ENCODE measurements at regions not wholly inside any gene's neighbourhood (a gene's known extent, or its start where the extent isn't known, plus 50 kb on each side); places are given as distances from the start of the nearest gene placed in this dataset.
A peak's percentile ranks its signal among the peaks of the same experiment; 100 is the strongest.

DNA sequence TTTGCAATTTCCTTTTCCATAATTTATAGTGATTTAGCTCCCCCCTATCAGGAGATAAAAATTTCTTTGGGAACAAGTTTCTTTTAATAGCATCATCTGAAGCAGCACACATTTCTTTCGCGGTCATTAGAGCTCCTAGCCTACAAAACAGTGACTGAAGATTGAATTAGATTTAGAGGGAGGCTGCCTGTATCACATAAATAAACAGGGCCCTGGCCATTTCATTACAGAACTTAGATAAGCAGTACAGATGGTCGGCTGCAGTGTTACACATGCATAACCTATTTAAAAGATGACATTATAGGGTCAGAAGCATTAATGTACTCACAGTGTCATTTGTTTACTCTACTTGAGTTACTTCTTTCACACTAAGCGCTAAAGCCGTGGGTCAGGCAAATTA is 81.4 kb upstream of the SLC25A26 start:
- H3K9me3 ChIP-seq (replicated peaks), result no peaks in the 10 kb centered on the region
- no peaks in the 10 kb centered on the region for H3K36me3 ChIP-seq
- H3K27ac ChIP-seq (replicated peaks), result peak overlapping the region; percentile 47
- TF ChIP-seq, protein P1, sequence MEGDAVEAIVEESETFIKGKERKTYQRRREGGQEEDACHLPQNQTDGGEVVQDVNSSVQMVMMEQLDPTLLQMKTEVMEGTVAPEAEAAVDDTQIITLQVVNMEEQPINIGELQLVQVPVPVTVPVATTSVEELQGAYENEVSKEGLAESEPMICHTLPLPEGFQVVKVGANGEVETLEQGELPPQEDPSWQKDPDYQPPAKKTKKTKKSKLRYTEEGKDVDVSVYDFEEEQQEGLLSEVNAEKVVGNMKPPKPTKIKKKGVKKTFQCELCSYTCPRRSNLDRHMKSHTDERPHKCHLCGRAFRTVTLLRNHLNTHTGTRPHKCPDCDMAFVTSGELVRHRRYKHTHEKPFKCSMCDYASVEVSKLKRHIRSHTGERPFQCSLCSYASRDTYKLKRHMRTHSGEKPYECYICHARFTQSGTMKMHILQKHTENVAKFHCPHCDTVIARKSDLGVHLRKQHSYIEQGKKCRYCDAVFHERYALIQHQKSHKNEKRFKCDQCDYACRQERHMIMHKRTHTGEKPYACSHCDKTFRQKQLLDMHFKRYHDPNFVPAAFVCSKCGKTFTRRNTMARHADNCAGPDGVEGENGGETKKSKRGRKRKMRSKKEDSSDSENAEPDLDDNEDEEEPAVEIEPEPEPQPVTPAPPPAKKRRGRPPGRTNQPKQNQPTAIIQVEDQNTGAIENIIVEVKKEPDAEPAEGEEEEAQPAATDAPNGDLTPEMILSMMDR (IDR thresholded peaks at IDR 0.05; ENCODE audit: borderline replicate concordance), result no peak
- H3K4me3 ChIP-seq, result no peak overlapping the region
- intact Hi-C loops (cut with micrococcal nuclease), result loop anchor here (5.0 kb wide), 1 partner anchor 352 kb away; no protein-coding TSS in a partner anchor
- H3K4me1 ChIP-seq, result peaks cover 25% of the 10 kb centered on the region
- DNase-seq, result no peak
- H3K27me3 ChIP-seq (ENCODE audit: low read depth), result no peaks in the 10 kb centered on the region

DNA sequence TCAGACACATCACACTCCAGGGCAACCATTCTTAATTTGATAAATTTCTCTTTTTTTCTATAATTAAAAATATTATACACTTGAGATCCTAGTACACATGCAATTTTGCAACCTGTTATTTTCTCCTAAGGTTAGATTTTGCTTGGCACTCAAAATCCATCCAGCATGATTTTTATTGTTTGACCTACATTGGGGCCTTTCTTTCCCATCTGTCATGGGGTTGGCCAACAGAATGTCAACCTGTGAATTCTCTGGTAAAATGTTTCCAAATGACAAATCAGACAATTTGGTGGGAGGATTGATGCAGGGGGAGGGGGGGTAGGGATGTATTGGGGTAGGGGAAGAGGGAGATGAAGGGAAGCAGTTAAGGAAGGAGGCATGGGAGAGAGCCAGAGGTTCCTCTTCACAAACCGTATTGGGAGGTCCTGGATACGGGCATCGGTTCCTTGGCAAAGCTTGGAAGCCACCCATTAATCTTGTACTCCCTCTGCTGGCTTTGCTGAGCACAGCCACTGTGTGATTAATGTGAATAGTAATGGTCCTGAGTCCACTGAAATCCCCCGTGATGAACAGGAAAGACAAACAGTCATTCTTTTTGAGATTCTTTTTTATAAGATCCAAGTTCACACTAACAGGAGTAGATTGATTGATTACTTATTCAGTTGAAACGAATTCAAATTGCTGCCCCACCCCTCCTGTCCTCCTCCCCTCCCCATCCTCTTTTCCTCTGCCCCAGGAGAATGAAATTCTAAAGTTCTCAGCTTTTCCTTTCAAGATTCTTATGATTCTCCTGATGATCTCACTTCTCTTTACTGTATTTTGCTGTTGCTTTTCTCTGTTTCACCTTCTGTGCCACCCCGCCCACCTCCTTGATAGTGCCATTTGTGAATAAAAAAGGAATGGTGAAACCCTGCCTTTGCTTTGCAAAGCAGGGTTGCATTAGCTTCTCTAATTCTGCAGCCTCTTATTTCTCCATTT is 82.2 kb upstream of the SLC25A26 start:
- peak overlapping the region; percentile 47 for H3K27ac ChIP-seq (replicated peaks)
- no peaks in the 10 kb centered on the region for H3K27me3 ChIP-seq (ENCODE audit: low read depth)
- H3K4me3 ChIP-seq, result no peak overlapping the region
- H3K9me3 ChIP-seq (replicated peaks), result no peaks in the 10 kb centered on the region
- TF ChIP-seq, protein P1 (IDR thresholded peaks at IDR 0.05; ENCODE audit: borderline replicate concordance), result peak; percentile 88
- H3K36me3 ChIP-seq, result no peaks in the 10 kb centered on the region
- peak; percentile 28 for DNase-seq
- H3K4me1 ChIP-seq, result peaks cover 18% of the 10 kb centered on the region
- intact Hi-C loops (cut with micrococcal nuclease), result loop anchor here (5.0 kb wide), 1 partner anchor 351 kb away; no protein-coding TSS in a partner anchor

DNA sequence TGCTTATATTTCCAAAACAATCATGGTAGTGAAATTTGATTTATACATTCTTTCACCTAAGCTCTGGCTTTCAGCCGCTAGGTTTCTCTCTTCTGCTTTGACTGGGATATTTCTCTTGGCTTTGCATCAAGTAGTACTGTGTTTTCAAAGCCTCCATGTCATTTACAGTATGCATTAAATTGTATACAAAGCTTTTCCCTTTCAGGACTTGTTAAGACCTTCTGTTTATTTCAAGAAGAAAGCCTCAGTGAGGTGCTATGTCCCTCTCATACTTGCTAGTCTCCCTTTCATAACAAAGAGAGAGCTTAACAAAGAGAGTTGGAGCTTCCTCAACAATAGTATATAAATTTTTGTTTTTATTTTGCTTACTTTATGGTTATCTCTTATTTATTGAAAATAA is 84.2 kb upstream of the SLC25A26 start:
- Histone ChIP-seq H3K36me3 (no peaks in the 10 kb centered on the region), H3K27ac (replicated peaks) (no peak overlapping the region), H3K9me3 (replicated peaks) (no peaks in the 10 kb centered on the region), H3K4me1 (peaks cover 18% of the 10 kb centered on the region), H3K27me3 (ENCODE audit: low read depth) (no peaks in the 10 kb centered on the region), H3K4me3 (no peak overlapping the region)
- DNase-seq, result no peak
- TF ChIP-seq, protein P1 (IDR thresholded peaks at IDR 0.05; ENCODE audit: borderline replicate concordance), result no peak
- intact Hi-C loops (cut with micrococcal nuclease), result loop anchor here (5.0 kb wide), 1 partner anchor 349 kb away; no protein-coding TSS in a partner anchor

DNA sequence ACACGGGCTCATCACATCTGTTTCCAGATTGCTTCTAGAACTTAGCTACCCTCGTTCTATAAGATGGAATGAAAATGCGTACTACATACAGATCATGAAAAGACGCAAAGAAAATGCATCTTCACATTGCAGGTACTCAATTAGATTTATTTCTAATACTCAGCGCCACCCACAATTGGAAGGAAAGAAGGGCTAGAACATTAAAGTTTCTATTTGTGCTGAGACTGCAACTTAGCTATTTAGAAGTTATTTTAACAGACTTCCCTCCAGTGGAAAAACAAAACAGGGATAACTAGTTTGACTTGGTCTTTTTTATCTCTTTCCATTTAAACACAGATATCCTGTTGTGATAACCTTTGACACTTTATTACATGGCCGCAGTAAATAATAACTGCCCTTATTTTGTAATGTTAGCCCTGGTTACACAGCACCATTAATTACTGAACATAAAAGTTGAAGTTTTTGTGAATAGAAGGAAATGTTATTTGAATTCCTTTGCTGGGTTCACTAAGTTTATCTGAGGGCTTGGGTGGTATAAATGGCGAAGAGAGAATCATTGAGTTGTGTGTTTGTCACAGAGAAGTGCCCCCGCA is 86.9 kb upstream of the SLC25A26 start:
- H3K27me3 ChIP-seq (ENCODE audit: low read depth), result no peaks in the 10 kb centered on the region
- intact Hi-C loops (cut with micrococcal nuclease), result no loop called here

DNA sequence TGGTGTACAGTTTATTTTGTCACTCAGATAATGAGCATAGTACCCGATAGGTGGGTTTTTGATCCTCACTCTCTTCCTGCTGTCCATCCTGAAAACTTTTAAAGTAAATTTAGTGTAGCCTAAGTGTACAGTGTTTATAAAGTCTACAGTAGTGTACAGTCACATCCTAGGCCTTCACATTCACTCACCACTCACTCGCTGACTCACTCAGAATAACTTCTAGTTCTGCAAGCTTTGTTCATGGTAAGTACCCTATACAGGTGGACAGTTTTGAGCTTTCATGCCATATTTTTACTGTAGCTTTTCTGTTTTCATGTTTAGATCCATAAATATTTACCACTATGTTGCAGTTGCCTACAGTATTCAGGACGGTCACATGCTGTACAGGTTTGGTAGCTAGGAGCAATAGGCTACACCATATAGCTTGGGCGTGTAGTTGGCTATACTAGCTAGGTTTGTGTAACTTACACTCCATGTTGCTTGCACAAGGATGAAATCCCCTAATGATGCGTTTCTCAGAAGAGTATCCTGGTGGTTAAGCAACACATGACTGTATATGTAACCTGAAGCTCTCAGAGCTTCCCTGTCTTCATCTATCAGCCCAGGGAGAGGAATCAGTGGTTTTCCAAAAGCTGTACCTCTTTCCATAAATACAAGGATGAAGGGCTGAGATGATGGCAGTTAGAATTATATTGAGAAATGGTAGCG is 87.6 kb upstream of the SLC25A26 start:
- Histone ChIP-seq H3K27ac (replicated peaks) (no peak overlapping the region), H3K36me3 (no peaks in the 10 kb centered on the region), H3K9me3 (replicated peaks) (no peaks in the 10 kb centered on the region), H3K27me3 (ENCODE audit: low read depth) (no peaks in the 10 kb centered on the region), H3K4me3 (no peak overlapping the region), H3K4me1 (peaks cover under 1% of the 10 kb centered on the region)
- TF ChIP-seq, protein P1 (IDR thresholded peaks at IDR 0.05; ENCODE audit: borderline replicate concordance), result no peak
- intact Hi-C loops (cut with micrococcal nuclease), result no loop called here
- DNase-seq, result no peak

More for the DNA sequence above, 86.9 kb upstream of the SLC25A26 start:
- TF ChIP-seq, protein P1 (IDR thresholded peaks at IDR 0.05; ENCODE audit: borderline replicate concordance), result no peak
- Histone ChIP-seq H3K36me3 (no peaks in the 10 kb centered on the region), H3K27ac (replicated peaks) (no peak overlapping the region), H3K9me3 (replicated peaks) (no peaks in the 10 kb centered on the region), H3K4me3 (no peak overlapping the region), H3K4me1 (peaks cover 6% of the 10 kb centered on the region)
- no peak for DNase-seq

Data from left ventricle myocardium inferior (tissue), 1 donor.